Neural progenitor cell (in vitro differentiated cells): ENCODE measurements at regions not wholly inside any gene's neighbourhood (a gene's known extent, or its start where the extent isn't known, plus 50 kb on each side); places are given as distances from the start of the nearest gene placed in this dataset.

Experiments used
- EZH2 ChIP-seq: fragments of 200-600 bp; sonication (generic); IDR thresholded peaks from 2 replicates; pipeline ENCODE4 v1.6.1; 2017; ENCODE audit warnings: antibody characterized with exemption, mild to moderate bottlenecking, moderate library complexity
- EZH2phosphoT487 ChIP-seq: fragments of 200-600 bp; sonication (generic); IDR thresholded peaks from 2 replicates; pipeline ENCODE4 v1.6.1; 2017; ENCODE audit warnings: antibody characterized with exemption
- TF ChIP-seq, protein P1 (sequence below): fragments of 200-600 bp; sonication (generic); IDR thresholded peaks from 2 replicates; pipeline ENCODE4 v1.5.1; 2017; ENCODE audit warnings: antibody characterized with exemption, mild to moderate bottlenecking

DNA sequence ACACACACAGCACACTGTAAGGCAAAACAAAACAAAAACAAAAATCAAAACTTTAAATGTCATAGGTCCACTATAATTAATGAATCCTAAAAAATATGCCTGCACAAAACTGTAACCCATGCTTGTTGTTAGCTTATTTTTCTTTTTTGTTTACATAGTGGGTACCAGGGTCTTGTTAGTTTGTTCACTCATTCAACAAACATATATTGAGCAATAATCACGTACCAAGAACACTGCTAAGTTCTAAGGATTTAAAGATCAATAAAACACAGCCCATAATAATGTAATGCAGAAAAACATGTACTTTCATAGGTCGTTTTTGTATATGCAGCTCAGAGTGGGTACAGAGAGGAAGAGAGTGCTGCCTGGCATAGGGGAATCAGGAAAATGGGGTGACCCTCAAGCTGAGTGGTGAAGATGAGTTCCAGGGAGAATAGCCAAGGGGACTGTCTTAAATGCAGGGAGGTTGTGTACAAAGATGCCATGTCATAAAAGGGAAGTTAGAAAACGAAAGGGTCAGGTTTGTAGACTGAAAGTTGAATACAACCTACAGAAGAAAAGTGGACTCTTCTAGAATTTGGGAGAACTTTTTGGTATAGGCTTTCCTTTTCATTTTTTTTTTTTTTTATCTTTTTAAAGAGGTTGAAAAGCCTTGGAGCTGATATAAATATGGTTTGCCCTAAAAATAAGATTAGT, 113.3 kb upstream of the TBX18 start:
- TF ChIP-seq, protein P1, sequence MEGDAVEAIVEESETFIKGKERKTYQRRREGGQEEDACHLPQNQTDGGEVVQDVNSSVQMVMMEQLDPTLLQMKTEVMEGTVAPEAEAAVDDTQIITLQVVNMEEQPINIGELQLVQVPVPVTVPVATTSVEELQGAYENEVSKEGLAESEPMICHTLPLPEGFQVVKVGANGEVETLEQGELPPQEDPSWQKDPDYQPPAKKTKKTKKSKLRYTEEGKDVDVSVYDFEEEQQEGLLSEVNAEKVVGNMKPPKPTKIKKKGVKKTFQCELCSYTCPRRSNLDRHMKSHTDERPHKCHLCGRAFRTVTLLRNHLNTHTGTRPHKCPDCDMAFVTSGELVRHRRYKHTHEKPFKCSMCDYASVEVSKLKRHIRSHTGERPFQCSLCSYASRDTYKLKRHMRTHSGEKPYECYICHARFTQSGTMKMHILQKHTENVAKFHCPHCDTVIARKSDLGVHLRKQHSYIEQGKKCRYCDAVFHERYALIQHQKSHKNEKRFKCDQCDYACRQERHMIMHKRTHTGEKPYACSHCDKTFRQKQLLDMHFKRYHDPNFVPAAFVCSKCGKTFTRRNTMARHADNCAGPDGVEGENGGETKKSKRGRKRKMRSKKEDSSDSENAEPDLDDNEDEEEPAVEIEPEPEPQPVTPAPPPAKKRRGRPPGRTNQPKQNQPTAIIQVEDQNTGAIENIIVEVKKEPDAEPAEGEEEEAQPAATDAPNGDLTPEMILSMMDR: no peak
- TF ChIP-seq EZH2: no peak
- no peak for TF ChIP-seq EZH2phosphoT487
